Mesendoderm (in vitro differentiated cells): ENCODE measurements at regions not wholly inside any gene's neighbourhood (a gene's known extent, or its start where the extent isn't known, plus 50 kb on each side); places are given as distances from the start of the nearest gene placed in this dataset.
A peak's percentile ranks its signal among the peaks of the same experiment; 100 is the strongest.

Experiments used
- DNase-seq: peaks from one replicate; pipeline ENCODE4 v3.0.0; 2013
- H2AK5ac ChIP-seq: 2 replicates; pipeline ENCODE4 v1.6.1; 2013; ENCODE audit warnings: low read length, inconsistent platforms
- H2BK120ac ChIP-seq: 2 replicates; pipeline ENCODE4 v1.6.1; 2013; ENCODE audit warnings: low read depth, mild to moderate bottlenecking, low read length, moderate library complexity, mixed read lengths
- H2BK15ac ChIP-seq: replicated peaks from 2 replicates; pipeline ENCODE4 v1.6.1; 2013; ENCODE audit warnings: low read depth, mild to moderate bottlenecking, moderate library complexity
- H2BK5ac ChIP-seq: 2 replicates; pipeline ENCODE4 v1.6.1; 2013; ENCODE audit warnings: low read length, inconsistent platforms
- H3K18ac ChIP-seq: 2 replicates; pipeline ENCODE4 v1.6.1; 2013; ENCODE audit warnings: mild to moderate bottlenecking, low read length, mixed read lengths
- H3K23ac ChIP-seq: one replicate; pipeline ENCODE4 v1.6.1; 2013; ENCODE audit warnings: low read length
- H3K27ac ChIP-seq: 2 replicates; pipeline ENCODE4 v1.5.1; 2013; ENCODE audit warnings: low read depth, mild to moderate bottlenecking, inconsistent platforms, low read length, moderate library complexity
- H3K27me3 ChIP-seq: 2 replicates; pipeline ENCODE4 v1.6.1; 2013; ENCODE audit warnings: low read length, control low read depth, mild to moderate bottlenecking, inconsistent platforms; ENCODE audit not compliant: insufficient read depth, poor library complexity
- H3K36me3 ChIP-seq: 2 replicates; pipeline ENCODE4 v1.6.1; 2013; ENCODE audit warnings: low read length, inconsistent platforms; ENCODE audit not compliant: control insufficient read depth, insufficient read depth
- H3K4ac ChIP-seq: one replicate; pipeline ENCODE4 v1.6.1; 2013; ENCODE audit warnings: low read depth, mild to moderate bottlenecking, low read length, moderate library complexity
- H3K4me1 ChIP-seq: 2 replicates; pipeline ENCODE4 v1.6.1; 2013; ENCODE audit warnings: low read depth, low read length, inconsistent platforms; ENCODE audit not compliant: control insufficient read depth
- H3K4me2 ChIP-seq: 2 replicates; pipeline ENCODE4 v1.6.1; 2013; ENCODE audit warnings: low read length
- H3K4me3 ChIP-seq: 2 replicates; pipeline ENCODE4 v1.5.1; 2013; ENCODE audit warnings: mild to moderate bottlenecking, low read length
- H3K56ac ChIP-seq: one replicate; pipeline ENCODE4 v1.6.1; 2013; ENCODE audit warnings: low read length
- H3K79me1 ChIP-seq: 2 replicates; pipeline ENCODE4 v1.6.1; 2013; ENCODE audit warnings: low read length, inconsistent platforms
- H3K79me2 ChIP-seq: 2 replicates; pipeline ENCODE4 v1.6.1; 2013; ENCODE audit warnings: mild to moderate bottlenecking, low read length; ENCODE audit not compliant: control insufficient read depth, insufficient read depth
- H3K9ac ChIP-seq: 2 replicates; pipeline ENCODE4 v1.6.1; 2013; ENCODE audit warnings: low read length, inconsistent platforms
- H4K5ac ChIP-seq: one replicate; pipeline ENCODE4 v1.6.1; 2013; ENCODE audit warnings: low read length
- H4K8ac ChIP-seq: one replicate; pipeline ENCODE4 v1.6.1; 2013; ENCODE audit warnings: low read depth, mild to moderate bottlenecking, control low read depth, low read length, moderate library complexity
- WGBS: extraction: QIAGEN DNeasy Blood & Tissue Kit; methylation state at CpG from one replicate; pipeline ENCODE4 v1.1.7; 2013; ENCODE audit warnings: low lambda C conversion rate, missing lambda C conversion rate; ENCODE audit not compliant: insufficient coverage; ENCODE audit errors: extremely low coverage; 5-methylcytosine and 5-hydroxymethylcytosine counted together

GRCh38 chr1:212218911-212219310, 66.3 kb upstream of the PPP2R5A start:
- H2BK5ac ChIP-seq = no peak overlapping the region
- H3K27me3 ChIP-seq = no peaks in the 10 kb centered on the region
- H3K79me1 ChIP-seq = no peaks in the 10 kb centered on the region
- DNase-seq = peak; percentile 19
- no CpG with 5 or more reads among the region's 2 CpGs for WGBS
- no peak overlapping the region for H2BK120ac ChIP-seq
- H3K4me1 ChIP-seq = peaks cover 10% of the 10 kb centered on the region
- no peak overlapping the region for H2AK5ac ChIP-seq
- no peak overlapping the region for H3K27ac ChIP-seq
- no peak overlapping the region for H4K5ac ChIP-seq
- no peak overlapping the region for H3K9ac ChIP-seq
- no peaks in the 10 kb centered on the region for H3K79me2 ChIP-seq
- H4K8ac ChIP-seq = no peak overlapping the region
- H2BK15ac ChIP-seq = peak overlapping the region; percentile 21
- no peak overlapping the region for H3K4me2 ChIP-seq
- no peak overlapping the region for H3K18ac ChIP-seq
- H3K4ac ChIP-seq = no peak overlapping the region
- H3K4me3 ChIP-seq = no peak overlapping the region
- H3K23ac ChIP-seq = no peak overlapping the region
- no peaks in the 10 kb centered on the region for H3K36me3 ChIP-seq
- no peak overlapping the region for H3K56ac ChIP-seq

GRCh38 chr1:212219679-212220463, 65.3 kb upstream of the PPP2R5A start:
- no peak overlapping the region for H3K9ac ChIP-seq
- H3K4me3 ChIP-seq = no peak overlapping the region
- no peaks in the 10 kb centered on the region for H3K79me2 ChIP-seq
- no peak overlapping the region for H2AK5ac ChIP-seq
- no CpG with 5 or more reads among the region's 8 CpGs for WGBS
- no peak overlapping the region for H3K4me2 ChIP-seq
- H3K18ac ChIP-seq = no peak overlapping the region
- H2BK120ac ChIP-seq = peak overlapping the region; percentile 31
- H3K4ac ChIP-seq = no peak overlapping the region
- H2BK5ac ChIP-seq = no peak overlapping the region
- H3K79me1 ChIP-seq = no peaks in the 10 kb centered on the region
- no peak overlapping the region for H2BK15ac ChIP-seq
- no peaks in the 10 kb centered on the region for H3K27me3 ChIP-seq
- DNase-seq = peak; percentile 93
- H3K36me3 ChIP-seq = no peaks in the 10 kb centered on the region
- H4K8ac ChIP-seq = no peak overlapping the region
- H3K56ac ChIP-seq = no peak overlapping the region
- no peak overlapping the region for H4K5ac ChIP-seq
- peaks cover 7% of the 10 kb centered on the region for H3K4me1 ChIP-seq
- no peak overlapping the region for H3K23ac ChIP-seq
- peak overlapping the region; percentile 50 for H3K27ac ChIP-seq

GRCh38 chr1:212221801-212222200, 63.4 kb upstream of the PPP2R5A start:
- H3K4me3 ChIP-seq = no peak overlapping the region
- WGBS = no CpG with 5 or more reads among the region's 1 CpG
- H3K27ac ChIP-seq = no peak overlapping the region
- no peak overlapping the region for H3K4ac ChIP-seq
- no peaks in the 10 kb centered on the region for H3K79me1 ChIP-seq
- H3K9ac ChIP-seq = no peak overlapping the region
- H3K79me2 ChIP-seq = no peaks in the 10 kb centered on the region
- no peak overlapping the region for H2BK15ac ChIP-seq
- no peaks in the 10 kb centered on the region for H3K27me3 ChIP-seq
- H3K4me1 ChIP-seq = peaks cover 10% of the 10 kb centered on the region
- no peaks in the 10 kb centered on the region for H3K36me3 ChIP-seq
- no peak overlapping the region for H3K56ac ChIP-seq
- no peak overlapping the region for H3K23ac ChIP-seq
- H3K18ac ChIP-seq = no peak overlapping the region
- H4K5ac ChIP-seq = no peak overlapping the region
- no peak overlapping the region for H2BK120ac ChIP-seq
- no peak overlapping the region for H2BK5ac ChIP-seq
- no peak for DNase-seq
- no peak overlapping the region for H3K4me2 ChIP-seq
- H2AK5ac ChIP-seq = no peak overlapping the region
- H4K8ac ChIP-seq = no peak overlapping the region

GRCh38 chr1:212224102-212224501, 61.1 kb upstream of the PPP2R5A start:
- no peaks in the 10 kb centered on the region for H3K27me3 ChIP-seq
- no CpG with 5 or more reads among the region's 2 CpGs for WGBS
- no peak overlapping the region for H2BK15ac ChIP-seq
- H3K23ac ChIP-seq = no peak overlapping the region
- no peak overlapping the region for H3K27ac ChIP-seq
- no peak overlapping the region for H3K9ac ChIP-seq
- H3K4me1 ChIP-seq = peaks cover 7% of the 10 kb centered on the region
- no peak overlapping the region for H3K4ac ChIP-seq
- no peaks in the 10 kb centered on the region for H3K79me1 ChIP-seq
- no peaks in the 10 kb centered on the region for H3K36me3 ChIP-seq
- no peak overlapping the region for H3K56ac ChIP-seq
- H4K8ac ChIP-seq = no peak overlapping the region
- no peak overlapping the region for H3K18ac ChIP-seq
- H3K79me2 ChIP-seq = no peaks in the 10 kb centered on the region
- H4K5ac ChIP-seq = no peak overlapping the region
- no peak overlapping the region for H2BK5ac ChIP-seq
- H2AK5ac ChIP-seq = no peak overlapping the region
- H3K4me2 ChIP-seq = no peak overlapping the region
- no peak overlapping the region for H2BK120ac ChIP-seq
- DNase-seq = no peak
- no peak overlapping the region for H3K4me3 ChIP-seq

GRCh38 chr1:212225416-212225815, 59.8 kb upstream of the PPP2R5A start:
- no peak overlapping the region for H4K8ac ChIP-seq
- no peak overlapping the region for H3K27ac ChIP-seq
- no peak overlapping the region for H3K4ac ChIP-seq
- H3K27me3 ChIP-seq = no peaks in the 10 kb centered on the region
- DNase-seq = no peak
- H2AK5ac ChIP-seq = no peak overlapping the region
- H2BK15ac ChIP-seq = no peak overlapping the region
- no peak overlapping the region for H3K23ac ChIP-seq
- no peak overlapping the region for H3K4me3 ChIP-seq
- H2BK5ac ChIP-seq = no peak overlapping the region
- no peak overlapping the region for H3K9ac ChIP-seq
- no peak overlapping the region for H3K4me2 ChIP-seq
- H3K79me1 ChIP-seq = no peaks in the 10 kb centered on the region
- H2BK120ac ChIP-seq = no peak overlapping the region
- no peak overlapping the region for H3K18ac ChIP-seq
- no CpG with 5 or more reads among the region's 6 CpGs for WGBS
- no peak overlapping the region for H3K56ac ChIP-seq
- peaks cover 3% of the 10 kb centered on the region for H3K4me1 ChIP-seq
- no peaks in the 10 kb centered on the region for H3K79me2 ChIP-seq
- H4K5ac ChIP-seq = no peak overlapping the region
- no peaks in the 10 kb centered on the region for H3K36me3 ChIP-seq

GRCh38 chr1:212225871-212226302, 59.3 kb upstream of the PPP2R5A start:
- no peak overlapping the region for H2BK15ac ChIP-seq
- H3K9ac ChIP-seq = no peak overlapping the region
- H3K4me1 ChIP-seq = peaks cover 3% of the 10 kb centered on the region
- no peak for DNase-seq
- peak overlapping the region; percentile 49 for H3K23ac ChIP-seq
- H3K27ac ChIP-seq = no peak overlapping the region
- H3K18ac ChIP-seq = no peak overlapping the region
- no peak overlapping the region for H4K5ac ChIP-seq
- H3K56ac ChIP-seq = peak overlapping the region; percentile 15
- H3K79me2 ChIP-seq = no peaks in the 10 kb centered on the region
- no peak overlapping the region for H3K4me3 ChIP-seq
- H3K36me3 ChIP-seq = no peaks in the 10 kb centered on the region
- no peak overlapping the region for H2AK5ac ChIP-seq
- no peak overlapping the region for H3K4me2 ChIP-seq
- no CpG with 5 or more reads among the region's 4 CpGs for WGBS
- no peak overlapping the region for H3K4ac ChIP-seq
- no peak overlapping the region for H2BK120ac ChIP-seq
- no peak overlapping the region for H4K8ac ChIP-seq
- peak overlapping the region; percentile 26 for H2BK5ac ChIP-seq
- H3K79me1 ChIP-seq = no peaks in the 10 kb centered on the region
- no peaks in the 10 kb centered on the region for H3K27me3 ChIP-seq
